ENCODE measurements at regions not wholly inside any gene's neighbourhood (a gene's known extent, or its start where the extent isn't known, plus 50 kb on each side); places are given as distances from the start of the nearest gene placed in this dataset.

DNA sequence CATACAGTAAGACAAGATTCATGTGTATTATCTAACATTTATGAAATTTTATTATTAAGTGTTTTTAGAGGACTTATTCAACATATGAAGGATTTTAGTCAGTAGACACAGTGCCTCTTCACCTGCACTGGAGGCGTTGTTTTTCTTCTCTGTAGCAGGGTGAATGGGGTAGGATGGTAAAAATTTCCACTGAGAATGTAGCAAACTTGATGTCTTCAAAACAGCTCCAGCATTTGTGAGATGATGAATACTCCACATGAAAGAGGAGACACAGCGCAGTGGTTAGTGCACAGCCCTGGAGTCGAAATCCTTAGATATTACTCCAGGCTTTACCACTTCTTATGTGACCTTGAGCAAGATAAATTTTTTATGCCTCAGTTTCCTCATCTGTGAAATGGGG, 110.5 kb upstream of the AHI1 start:
- Histone ChIP-seq H4K8ac (ENCODE audit: extremely low read depth, insufficient read depth, low read length) (no peak overlapping the region), H2AFZ (ENCODE audit: low read length) (no peak overlapping the region), H3K79me2 (ENCODE audit: control insufficient read depth in 1 of 2, insufficient read depth in 2 of 2, low read length in 2 of 2) (no peaks in the 10 kb centered on the region), H2BK15ac (ENCODE audit: low read length) (no peak overlapping the region), H3K27me3 (replicated peaks in 1 of 4; ENCODE audit: control insufficient read depth in 3 of 4, extremely low read depth in 1 of 4, insufficient read depth in 3 of 4, low read length in 3 of 4) (no peaks in the 10 kb centered on the region), H3K79me1 (ENCODE audit: low read depth, low read length) (no peaks in the 10 kb centered on the region), H3K18ac (ENCODE audit: extremely low read depth, low read length) (no peak overlapping the region), H3K4me2 (ENCODE audit: insufficient read depth in 1 of 2, low read depth in 2 of 2, low read length in 2 of 2) (no peak overlapping the region), H3K23ac (ENCODE audit: insufficient read length) (no peak overlapping the region), H3K9ac (replicated peaks in 1 of 4; ENCODE audit: extremely low read depth in 1 of 4, low read depth in 3 of 4, low read length in 3 of 4) (no peak overlapping the region), H2AK5ac (ENCODE audit: low read depth, low read length) (no peak overlapping the region), H2BK5ac (ENCODE audit: low read depth, low read length) (no peak overlapping the region), H3K9me3 (ENCODE audit: insufficient read depth in 2 of 2, low read depth in 1 of 2, low read length in 1 of 2) (no peaks in the 10 kb centered on the region), H4K91ac (replicated peaks; ENCODE audit: insufficient read length, low read length) (no peak overlapping the region), H3K27ac (ENCODE audit: low read depth, low read length) (no peak overlapping the region), H3K36me3 (ENCODE audit: control insufficient read depth in 2 of 4, insufficient read depth in 4 of 4, low read length in 3 of 4) (no peaks in the 10 kb centered on the region), H3K4me3 (ENCODE audit: extremely low read depth in 1 of 4, insufficient read depth in 2 of 4, low read depth in 3 of 4, low read length in 4 of 4) (no peak overlapping the region), H3K4ac (replicated peaks; ENCODE audit: insufficient read length, low read depth, low read length) (no peak overlapping the region), H2BK120ac (replicated peaks; ENCODE audit: low read depth, low read length) (no peak overlapping the region), H2BK20ac (ENCODE audit: low read length) (no peak overlapping the region), H3K56ac (replicated peaks; ENCODE audit: insufficient read length, low read depth, low read length) (no peak overlapping the region), H2BK12ac (ENCODE audit: low read depth, low read length) (no peak overlapping the region), H3K23me2 (ENCODE audit: low read depth, low read length) (no peaks in the 10 kb centered on the region), H4K5ac (ENCODE audit: insufficient read length, low read depth, low read length) (no peak overlapping the region), H3K14ac (ENCODE audit: insufficient read length) (no peak overlapping the region), H3K4me1 (replicated peaks in 1 of 4; ENCODE audit: control insufficient read depth in 3 of 4, insufficient read depth in 4 of 4, low read length in 3 of 4) (no peaks in the 10 kb centered on the region), H4K20me1 (replicated peaks in 1 of 2; ENCODE audit: control insufficient read depth in 1 of 2, insufficient read depth in 2 of 2, low read length in 2 of 2) (no peaks in the 10 kb centered on the region)
- WGBS, 2 experiments (ENCODE audit: extremely low coverage in 1 of 2, insufficient coverage in 1 of 2, insufficient read length in 1 of 2, insufficient replicate concordance in 2 of 2, low coverage in 1 of 2, low lambda C conversion rate in 2 of 2, missing lambda C conversion rate in 1 of 2) = 97% methylated on average over 3 of the region's 3 CpGs; no CpG with 5 or more reads in 1 of the 2 experiments
- ChIA-PET POLR2A (ENCODE audit: partially characterized antibody) (no interaction called here), CTCF (ENCODE audit: partially characterized antibody) (no interaction called here)
- FAIRE-seq (no peak), DNase-seq (ENCODE audit: low read depth in 1 of 2, low spot score in 2 of 2) (no peak)
- TF ChIP-seq HDAC6 (IDR thresholded peaks at IDR 0.05; ENCODE audit: low read depth, low read length) (no peak), SRF (IDR thresholded peaks at IDR 0.05; ENCODE audit: low read depth, low read length) (no peak), SIRT6 (IDR thresholded peaks at IDR 0.05; ENCODE audit: low read length) (no peak), GABPA (IDR thresholded peaks at IDR 0.05; ENCODE audit: borderline replicate concordance, insufficient read depth, low read length) (no peak), NRF1 (IDR thresholded peaks at IDR 0.05; ENCODE audit: low read depth, low read length) (no peak), PHF8 (conservative IDR thresholded peaks at IDR 0.05; ENCODE audit: low read depth, low read length) (no peak), CBX5 (IDR thresholded peaks at IDR 0.05; ENCODE audit: low read depth, low read length) (no peak), EGR1 (IDR thresholded peaks at IDR 0.05; ENCODE audit: borderline replicate concordance, low read depth, low read length) (no peak), GTF2F1 (IDR thresholded peaks at IDR 0.05; ENCODE audit: borderline replicate concordance, low read depth, low read length) (no peak), JUN (IDR thresholded peaks at IDR 0.05; ENCODE audit: low read depth, low read length) (no peak), BCL11A (IDR thresholded peaks at IDR 0.05; ENCODE audit: low read depth in 2 of 2, low read length in 2 of 2) (no peak), TCF12 (IDR thresholded peaks at IDR 0.05; ENCODE audit: low read depth, low read length) (no peak), CEBPB (IDR thresholded peaks at IDR 0.05; ENCODE audit: low read depth, low read length) (no peak), BRCA1 (IDR thresholded peaks at IDR 0.05; ENCODE audit: low read depth, low read length) (no peak), BACH1 (IDR thresholded peaks at IDR 0.05; ENCODE audit: low read length) (no peak), CHD1 (IDR thresholded peaks at IDR 0.05; ENCODE audit: low read depth, low read length) (no peak)
- TF ChIP-seq, protein P1, sequence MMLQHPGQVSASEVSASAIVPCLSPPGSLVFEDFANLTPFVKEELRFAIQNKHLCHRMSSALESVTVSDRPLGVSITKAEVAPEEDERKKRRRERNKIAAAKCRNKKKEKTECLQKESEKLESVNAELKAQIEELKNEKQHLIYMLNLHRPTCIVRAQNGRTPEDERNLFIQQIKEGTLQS (IDR thresholded peaks at IDR 0.05; ENCODE audit: insufficient read depth, low read depth, low read length) = no peak
